GM20000 (cell line): ENCODE measurements at regions not wholly inside any gene's neighbourhood (a gene's known extent, or its start where the extent isn't known, plus 50 kb on each side); places are given as distances from the start of the nearest gene placed in this dataset.
A peak's percentile ranks its signal among the peaks of the same experiment; 100 is the strongest.

Experiments
- DNase-seq: peaks from one replicate; pipeline ENCODE4 v3.0.0; 2012; ENCODE audit warnings: low spot score
- TF ChIP-seq, protein P1 (sequence below): IDR thresholded peaks from 2 replicates; pipeline ENCODE4 v1.5.1; 2012; ENCODE audit warnings: mild to moderate bottlenecking, control low read depth; ENCODE audit errors: extremely low read depth, missing control alignments

- TF ChIP-seq, protein P1, sequence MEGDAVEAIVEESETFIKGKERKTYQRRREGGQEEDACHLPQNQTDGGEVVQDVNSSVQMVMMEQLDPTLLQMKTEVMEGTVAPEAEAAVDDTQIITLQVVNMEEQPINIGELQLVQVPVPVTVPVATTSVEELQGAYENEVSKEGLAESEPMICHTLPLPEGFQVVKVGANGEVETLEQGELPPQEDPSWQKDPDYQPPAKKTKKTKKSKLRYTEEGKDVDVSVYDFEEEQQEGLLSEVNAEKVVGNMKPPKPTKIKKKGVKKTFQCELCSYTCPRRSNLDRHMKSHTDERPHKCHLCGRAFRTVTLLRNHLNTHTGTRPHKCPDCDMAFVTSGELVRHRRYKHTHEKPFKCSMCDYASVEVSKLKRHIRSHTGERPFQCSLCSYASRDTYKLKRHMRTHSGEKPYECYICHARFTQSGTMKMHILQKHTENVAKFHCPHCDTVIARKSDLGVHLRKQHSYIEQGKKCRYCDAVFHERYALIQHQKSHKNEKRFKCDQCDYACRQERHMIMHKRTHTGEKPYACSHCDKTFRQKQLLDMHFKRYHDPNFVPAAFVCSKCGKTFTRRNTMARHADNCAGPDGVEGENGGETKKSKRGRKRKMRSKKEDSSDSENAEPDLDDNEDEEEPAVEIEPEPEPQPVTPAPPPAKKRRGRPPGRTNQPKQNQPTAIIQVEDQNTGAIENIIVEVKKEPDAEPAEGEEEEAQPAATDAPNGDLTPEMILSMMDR, result no peak
- peak; percentile 73 for DNase-seq
These were observed 189.7 kb upstream of the GRIN2B start for GRCh38 chr12:14171106-14171505.

- no peak for DNase-seq
- TF ChIP-seq, protein P1, result no peak
These were observed 190.3 kb upstream of the ATF7IP start for GRCh38 chr12:14175206-14175605.

DNA sequence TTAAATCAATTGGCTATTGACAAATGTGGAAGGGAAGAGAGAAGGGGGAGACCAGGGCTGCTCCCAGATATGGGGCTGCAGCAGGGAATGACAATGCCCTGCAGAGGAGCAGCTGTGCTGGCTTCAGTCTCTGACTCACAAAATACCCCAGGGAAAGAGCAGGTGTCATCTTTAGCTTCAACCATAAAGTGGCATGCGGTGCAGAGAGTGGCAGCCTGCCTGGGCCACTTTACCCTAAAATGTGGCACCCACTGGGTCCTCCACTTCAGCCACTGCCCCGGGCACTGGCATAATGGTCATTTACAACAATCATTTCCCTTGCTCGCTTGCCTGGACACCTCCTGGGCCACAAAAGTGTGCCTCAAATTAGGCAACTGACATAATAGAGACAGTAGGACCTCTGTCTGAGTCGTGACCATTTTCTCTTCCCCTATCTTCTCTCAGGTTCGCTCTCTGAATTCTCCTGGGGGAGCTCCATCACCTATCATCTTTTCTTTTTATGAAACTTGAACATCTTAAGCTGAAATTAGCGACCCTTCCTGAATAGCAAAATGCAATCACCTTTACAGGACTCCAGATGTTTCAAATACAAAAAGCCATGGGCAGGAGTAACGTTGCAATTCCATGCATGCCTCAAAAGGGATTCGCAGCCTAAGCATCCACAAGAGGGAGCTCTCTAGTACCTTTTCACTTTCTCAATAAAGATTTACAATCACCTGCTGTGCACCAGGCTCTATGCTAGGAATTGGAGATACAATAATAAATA lies 179.9 kb upstream of the ATF7IP start:
- TF ChIP-seq, protein P1, result peak; percentile 52
- DNase-seq, result peak; percentile 48

DNA sequence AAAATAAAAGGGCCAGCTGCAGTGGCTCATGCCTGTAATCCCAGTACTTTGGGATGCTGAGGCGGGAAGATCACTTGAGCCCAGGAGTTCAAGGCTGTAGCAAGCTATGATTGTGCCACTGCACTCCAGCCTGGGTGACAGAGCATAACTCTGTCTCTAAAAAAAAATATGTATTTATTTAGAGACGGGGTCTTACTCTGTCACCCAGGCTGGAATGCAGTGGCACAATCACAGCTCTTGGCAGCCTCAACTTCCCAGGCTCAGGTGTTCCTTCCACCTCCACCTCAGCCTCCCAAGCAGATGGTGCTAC lies 179.3 kb upstream of the ATF7IP start:
- DNase-seq, result no peak
- TF ChIP-seq, protein P1, result no peak

DNA sequence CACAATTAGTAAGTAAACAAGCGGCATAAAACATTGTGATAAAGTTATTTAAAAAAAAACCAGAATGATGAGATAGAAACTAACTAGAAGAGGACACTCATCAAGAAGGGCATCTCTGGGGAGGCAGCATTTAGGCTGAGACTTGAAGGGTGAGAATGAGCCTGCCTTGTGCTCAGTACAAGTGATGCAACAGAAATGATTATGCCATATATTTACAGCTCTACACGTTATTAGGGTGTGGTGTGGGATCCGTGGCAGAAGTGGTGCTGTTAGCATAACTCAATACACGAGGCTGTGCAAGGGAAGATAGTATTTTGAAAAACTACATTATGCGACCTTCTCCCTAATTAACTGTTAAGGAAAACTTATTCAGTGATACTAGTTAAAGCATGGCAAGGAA lies 178.5 kb upstream of the ATF7IP start:
- TF ChIP-seq, protein P1, result no peak
- DNase-seq, result no peak

- TF ChIP-seq, protein P1, result no peak
- DNase-seq, result no peak
These were observed 177.5 kb upstream of the ATF7IP start for GRCh38 chr12:14187966-14188365.

- DNase-seq, result no peak
- TF ChIP-seq, protein P1, result no peak
These were observed 176.7 kb upstream of the ATF7IP start for GRCh38 chr12:14188744-14189143.
